WERI-Rb-1 (cell line): ENCODE measurements at regions not wholly inside any gene's neighbourhood (a gene's known extent, or its start where the extent isn't known, plus 50 kb on each side); places are given as distances from the start of the nearest gene placed in this dataset.

Experiments used
- DNase-seq: peaks from one replicate; pipeline ENCODE4 v3.0.0-alpha.2; 2020
- H3K27ac ChIP-seq: fragments of 250-450 bp; sonication (Bioruptor Pico); 2 replicates; pipeline ENCODE4 v1.5.1; 2020; ENCODE audit warnings: mild to moderate bottlenecking, moderate library complexity
- H3K27me3 ChIP-seq: fragments of 250-450 bp; sonication (Bioruptor Pico); 2 replicates; pipeline ENCODE4 v1.5.1; 2021; ENCODE audit warnings: mild to moderate bottlenecking, low read depth, moderate library complexity; ENCODE audit not compliant: insufficient read depth, severe bottlenecking
- H3K36me3 ChIP-seq: fragments of 250-450 bp; sonication (Bioruptor Pico); 2 replicates; pipeline ENCODE4 v1.5.1; 2020; ENCODE audit warnings: mild to moderate bottlenecking, moderate library complexity
- H3K4me3 ChIP-seq: 2 replicates; pipeline ENCODE4 v1.5.1; 2011; ENCODE audit warnings: low read depth, mild to moderate bottlenecking, control low read depth, low read length
- H3K9me3 ChIP-seq: fragments of 250-450 bp; sonication (Bioruptor Pico); 2 replicates; pipeline ENCODE4 v1.5.1; 2021; ENCODE audit warnings: mild to moderate bottlenecking, moderate library complexity; ENCODE audit not compliant: severe bottlenecking
- CTCF ChIP-seq: IDR thresholded peaks from 2 replicates; pipeline ENCODE4 v1.5.1; 2011; ENCODE audit warnings: low read depth, mild to moderate bottlenecking, control low read depth, inconsistent platforms, low read length

GRCh38 chr3:177674186-177674585 is 476.9 kb upstream of the TBL1XR1 start:
- Histone ChIP-seq H3K4me3 (no peak overlapping the region), H3K36me3 (no peaks in the 10 kb centered on the region), H3K27ac (no peak overlapping the region), H3K9me3 (no peaks in the 10 kb centered on the region), H3K27me3 (no peaks in the 10 kb centered on the region)
- DNase-seq, result no peak
- no peak for TF ChIP-seq CTCF

- H3K27me3 ChIP-seq, result no peaks in the 10 kb centered on the region
- H3K4me3 ChIP-seq, result no peak overlapping the region
- no peaks in the 10 kb centered on the region for H3K36me3 ChIP-seq
- DNase-seq, result no peak
- no peak for TF ChIP-seq CTCF
- H3K27ac ChIP-seq, result no peak overlapping the region
- no peaks in the 10 kb centered on the region for H3K9me3 ChIP-seq
Measured at GRCh38 chr3:177676148-177676547, 478.9 kb upstream of the TBL1XR1 start.

- DNase-seq, result no peak
- H3K27ac ChIP-seq, result no peak overlapping the region
- no peaks in the 10 kb centered on the region for H3K36me3 ChIP-seq
- no peak overlapping the region for H3K4me3 ChIP-seq
- no peaks in the 10 kb centered on the region for H3K9me3 ChIP-seq
- no peak for TF ChIP-seq CTCF
- H3K27me3 ChIP-seq, result no peaks in the 10 kb centered on the region
Measured at GRCh38 chr3:177676947-177677587, 479.8 kb upstream of the TBL1XR1 start.

GRCh38 chr3:177679568-177680471 is 482.5 kb upstream of the TBL1XR1 start:
- no peak for TF ChIP-seq CTCF
- Histone ChIP-seq H3K4me3 (no peak overlapping the region), H3K27me3 (no peaks in the 10 kb centered on the region), H3K36me3 (no peaks in the 10 kb centered on the region), H3K9me3 (no peaks in the 10 kb centered on the region), H3K27ac (no peak overlapping the region)
- DNase-seq, result no peak

GRCh38 chr3:177680472-177680821 is 483.2 kb upstream of the TBL1XR1 start:
- DNase-seq, result no peak
- no peak overlapping the region for H3K27ac ChIP-seq
- no peak overlapping the region for H3K4me3 ChIP-seq
- H3K27me3 ChIP-seq, result no peaks in the 10 kb centered on the region
- no peaks in the 10 kb centered on the region for H3K9me3 ChIP-seq
- no peak for TF ChIP-seq CTCF
- H3K36me3 ChIP-seq, result no peaks in the 10 kb centered on the region
